Neutrophil (primary cell): ENCODE measurements at regions not wholly inside any gene's neighbourhood (a gene's known extent, or its start where the extent isn't known, plus 50 kb on each side); places are given as distances from the start of the nearest gene placed in this dataset.

Source experiments
- H3K27ac ChIP-seq: fragments of 200-600 bp; sonication (generic); 2 replicates; pipeline ENCODE4 v1.5.1; 2016; ENCODE audit warnings: mild to moderate bottlenecking, moderate library complexity
- H3K27me3 ChIP-seq: fragments of 200-600 bp; sonication (generic); 2 replicates; pipeline ENCODE4 v1.6.0; 2016; ENCODE audit warnings: mild to moderate bottlenecking
- H3K36me3 ChIP-seq: fragments of 200-600 bp; sonication (generic); 2 replicates; pipeline ENCODE4 v1.5.1; 2017
- H3K4me1 ChIP-seq, 2 experiments: fragments of 200-600 bp in 1 of 2; sonication (generic) in 1 of 2; 1 replicate in 1 of 2; 2 replicates in 1 of 2; pipeline versions ENCODE4 v1.5.1 to v1.6.1; 2013 to 2016; ENCODE audit warnings: low read depth in 1 of 2, low read length in 1 of 2, mild to moderate bottlenecking in 1 of 2, moderate library complexity in 1 of 2; ENCODE audit not compliant: control insufficient read depth in 1 of 2, insufficient read depth in 1 of 2
- H3K4me3 ChIP-seq, 2 experiments: fragments of 200-600 bp in 1 of 2; sonication (generic) in 1 of 2; 1 replicate in 1 of 2; 2 replicates in 1 of 2; pipeline ENCODE4 v1.5.1; 2013 to 2016; ENCODE audit warnings: low read depth in 1 of 2, low read length in 1 of 2, mild to moderate bottlenecking in 1 of 2, moderate library complexity in 1 of 2
- H3K9me3 ChIP-seq: fragments of 200-600 bp; sonication (generic); 2 replicates; pipeline ENCODE4 v1.5.1; 2016
- TF ChIP-seq, protein P1 (sequence below): fragments of 200-600 bp; sonication (generic); IDR thresholded peaks from 2 replicates; pipeline ENCODE4 v1.5.1; 2016; ENCODE audit warnings: antibody characterized with exemption

DNA sequence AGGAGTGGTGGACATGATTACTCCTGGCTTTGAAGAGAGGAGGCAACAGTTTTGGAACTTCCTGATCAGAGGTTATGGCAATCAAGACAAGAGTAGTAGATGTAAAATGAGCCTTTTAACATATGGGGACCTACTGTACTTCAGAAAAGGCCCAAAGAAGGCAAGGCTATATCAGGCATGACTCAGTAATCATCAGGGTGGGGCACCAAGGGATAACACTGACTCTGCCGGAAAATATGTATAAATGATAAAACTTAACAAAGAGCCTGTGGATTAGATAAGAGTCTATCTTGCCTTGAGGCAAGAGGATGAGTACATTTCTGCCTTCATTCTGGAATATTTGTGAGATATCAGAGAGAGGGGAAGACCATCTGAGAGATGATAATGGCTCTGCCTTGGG is 1389.9 kb upstream of the MAP3K7 start:
- no peaks in the 10 kb centered on the region for H3K4me1 ChIP-seq
- H3K4me3 ChIP-seq: no peak overlapping the region
- no peaks in the 10 kb centered on the region for H3K36me3 ChIP-seq
- TF ChIP-seq, protein P1, sequence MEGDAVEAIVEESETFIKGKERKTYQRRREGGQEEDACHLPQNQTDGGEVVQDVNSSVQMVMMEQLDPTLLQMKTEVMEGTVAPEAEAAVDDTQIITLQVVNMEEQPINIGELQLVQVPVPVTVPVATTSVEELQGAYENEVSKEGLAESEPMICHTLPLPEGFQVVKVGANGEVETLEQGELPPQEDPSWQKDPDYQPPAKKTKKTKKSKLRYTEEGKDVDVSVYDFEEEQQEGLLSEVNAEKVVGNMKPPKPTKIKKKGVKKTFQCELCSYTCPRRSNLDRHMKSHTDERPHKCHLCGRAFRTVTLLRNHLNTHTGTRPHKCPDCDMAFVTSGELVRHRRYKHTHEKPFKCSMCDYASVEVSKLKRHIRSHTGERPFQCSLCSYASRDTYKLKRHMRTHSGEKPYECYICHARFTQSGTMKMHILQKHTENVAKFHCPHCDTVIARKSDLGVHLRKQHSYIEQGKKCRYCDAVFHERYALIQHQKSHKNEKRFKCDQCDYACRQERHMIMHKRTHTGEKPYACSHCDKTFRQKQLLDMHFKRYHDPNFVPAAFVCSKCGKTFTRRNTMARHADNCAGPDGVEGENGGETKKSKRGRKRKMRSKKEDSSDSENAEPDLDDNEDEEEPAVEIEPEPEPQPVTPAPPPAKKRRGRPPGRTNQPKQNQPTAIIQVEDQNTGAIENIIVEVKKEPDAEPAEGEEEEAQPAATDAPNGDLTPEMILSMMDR: no peak
- H3K27ac ChIP-seq: no peak overlapping the region
- H3K27me3 ChIP-seq: no peaks in the 10 kb centered on the region
- H3K9me3 ChIP-seq: no peaks in the 10 kb centered on the region

DNA sequence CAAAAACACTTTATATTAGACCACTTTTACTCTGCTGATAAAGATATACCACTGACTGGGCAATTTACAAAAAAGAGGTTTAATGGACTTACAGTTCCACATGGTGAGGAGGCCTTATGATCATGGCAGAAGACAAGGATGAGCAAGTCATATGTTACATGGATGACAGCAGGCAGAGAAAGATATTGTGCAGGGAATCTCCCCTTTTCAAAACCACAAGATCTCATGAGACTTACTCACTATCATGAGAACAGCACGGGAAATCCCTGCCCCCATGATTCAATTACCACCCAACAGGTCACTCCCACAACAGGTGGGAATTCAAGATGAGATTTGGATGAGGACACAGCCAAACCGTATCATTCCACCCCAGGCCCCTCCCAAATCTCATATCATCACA is 1383.8 kb upstream of the MAP3K7 start:
- Histone ChIP-seq H3K36me3 (no peaks in the 10 kb centered on the region), H3K4me1 (no peaks in the 10 kb centered on the region), H3K9me3 (no peaks in the 10 kb centered on the region), H3K27me3 (no peaks in the 10 kb centered on the region), H3K4me3 (no peak overlapping the region), H3K27ac (no peak overlapping the region)
- TF ChIP-seq, protein P1: no peak

DNA sequence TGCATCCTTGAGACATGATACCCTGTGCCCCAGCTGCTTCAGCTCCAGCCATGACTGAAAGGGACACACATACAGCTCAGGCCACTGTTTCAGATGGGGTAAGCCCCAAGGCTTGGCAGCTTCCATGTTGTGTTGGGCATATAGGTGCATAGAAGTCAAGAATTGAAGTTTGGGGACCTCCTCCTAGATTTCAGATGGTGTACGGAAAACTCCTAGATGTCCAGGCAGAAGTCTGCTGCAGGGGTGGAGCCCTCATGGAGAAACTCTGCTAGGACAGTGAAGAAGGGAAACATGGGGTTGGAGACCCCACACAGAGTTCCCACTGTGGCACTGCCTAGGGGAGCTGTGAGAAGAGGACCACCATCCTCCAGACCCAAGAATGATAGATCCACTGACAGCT is 1379.0 kb upstream of the MAP3K7 start:
- TF ChIP-seq, protein P1: no peak
- Histone ChIP-seq H3K36me3 (no peaks in the 10 kb centered on the region), H3K9me3 (no peaks in the 10 kb centered on the region), H3K27me3 (no peaks in the 10 kb centered on the region), H3K27ac (no peak overlapping the region), H3K4me1 (no peaks in the 10 kb centered on the region), H3K4me3 (no peak overlapping the region)

DNA sequence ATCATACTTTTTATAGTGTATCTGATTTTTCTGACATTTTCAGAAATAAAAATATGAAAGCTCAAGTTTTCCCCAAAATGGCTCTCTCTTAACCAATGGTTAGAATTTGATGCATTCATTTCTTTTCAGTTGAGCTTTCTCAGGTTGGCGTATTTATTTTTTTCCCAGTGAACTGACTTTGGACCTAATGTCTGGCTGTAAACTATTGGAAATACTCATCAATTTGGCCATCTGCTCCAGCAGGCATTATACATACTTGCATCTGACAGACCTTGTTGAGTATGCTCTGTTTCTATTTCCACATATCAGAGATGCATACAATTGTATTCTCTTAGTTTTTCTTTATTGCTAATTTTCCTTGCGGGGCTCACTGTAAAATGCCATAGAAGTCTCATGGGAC is 1374.8 kb upstream of the MAP3K7 start:
- no peak overlapping the region for H3K27ac ChIP-seq
- no peak overlapping the region for H3K4me3 ChIP-seq
- H3K27me3 ChIP-seq: no peaks in the 10 kb centered on the region
- TF ChIP-seq, protein P1: no peak
- H3K9me3 ChIP-seq: no peaks in the 10 kb centered on the region
- no peaks in the 10 kb centered on the region for H3K4me1 ChIP-seq
- no peaks in the 10 kb centered on the region for H3K36me3 ChIP-seq

DNA sequence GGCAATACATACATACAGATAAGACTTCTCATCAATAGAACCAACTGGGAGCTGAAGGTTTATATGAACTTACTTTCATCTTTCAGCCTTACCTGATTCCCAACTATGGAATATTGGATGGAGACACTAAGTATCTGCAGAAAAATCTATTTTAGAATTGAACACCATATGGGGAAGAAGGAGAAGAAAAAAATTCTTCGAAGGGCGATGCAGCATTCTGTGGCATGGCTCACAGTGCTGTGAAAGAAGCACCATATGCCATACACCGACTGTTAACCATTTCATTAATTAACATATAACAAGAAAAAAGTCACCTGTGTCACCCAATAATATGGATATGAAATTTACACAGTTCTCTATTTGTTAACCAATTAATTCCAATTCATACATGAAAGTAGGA is 1374.4 kb upstream of the MAP3K7 start:
- Histone ChIP-seq H3K36me3 (no peaks in the 10 kb centered on the region), H3K4me3 (no peak overlapping the region), H3K9me3 (no peaks in the 10 kb centered on the region), H3K4me1 (no peaks in the 10 kb centered on the region), H3K27me3 (no peaks in the 10 kb centered on the region), H3K27ac (no peak overlapping the region)
- TF ChIP-seq, protein P1: no peak

DNA sequence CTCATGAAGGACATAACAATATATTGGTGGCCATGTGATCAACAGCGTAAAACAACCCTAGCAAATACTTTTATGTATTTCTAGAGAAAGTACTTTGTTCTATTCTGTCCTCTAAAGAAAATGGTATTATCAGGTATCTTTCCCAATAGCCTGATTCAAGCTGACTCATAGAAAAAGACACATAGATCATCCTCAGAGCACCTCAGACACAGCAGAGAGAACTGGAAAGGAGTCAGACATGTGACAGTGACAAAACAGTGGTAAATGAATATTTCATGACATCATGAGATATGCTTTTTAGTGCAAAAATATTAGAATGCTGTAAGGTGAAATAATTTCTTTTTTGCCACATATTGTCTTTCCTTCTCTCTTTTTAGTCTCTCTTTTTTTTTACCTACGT is 1355.0 kb upstream of the MAP3K7 start:
- TF ChIP-seq, protein P1: no peak
- Histone ChIP-seq H3K36me3 (no peaks in the 10 kb centered on the region), H3K4me1 (no peaks in the 10 kb centered on the region), H3K4me3 (no peak overlapping the region), H3K9me3 (no peaks in the 10 kb centered on the region), H3K27ac (no peak overlapping the region), H3K27me3 (no peaks in the 10 kb centered on the region)
